ENCODE measurements at regions not wholly inside any gene's neighbourhood (a gene's known extent, or its start where the extent isn't known, plus 50 kb on each side); places are given as distances from the start of the nearest gene placed in this dataset.

- intact Hi-C loops (cut with DNase I; ENCODE audit: low total_unique reads) = no loop called here
- Histone ChIP-seq H3K27me3 (no peaks in the 10 kb centered on the region), H3K4me1 (peaks cover 7% of the 10 kb centered on the region), H3K36me3 (ENCODE audit: low read depth, missing control alignments) (no peaks in the 10 kb centered on the region), H3K9me3 (no peaks in the 10 kb centered on the region), H3K27ac (no peak overlapping the region), H3K4me3 (no peak overlapping the region)
- TF ChIP-seq POLR2A (IDR thresholded peaks at IDR 0.05) = no peak
- no peak for TF ChIP-seq CTCF (IDR thresholded peaks at IDR 0.05)
- DNase-seq = no peak
- 89 to 96% methylated on average over 4 of the region's 4 CpGs for WGBS, 2 donors
These were observed 542.3 kb downstream of the EDEM1 start for GRCh38 chr3:5729852-5730251.

- Histone ChIP-seq H3K4me3 (no peak overlapping the region), H3K9me3 (no peaks in the 10 kb centered on the region), H3K4me1 (peaks cover 7% of the 10 kb centered on the region), H3K36me3 (ENCODE audit: low read depth, missing control alignments) (no peaks in the 10 kb centered on the region), H3K27ac (no peak overlapping the region), H3K27me3 (no peaks in the 10 kb centered on the region)
- 76 to 78% methylated on average over 2 of the region's 2 CpGs for WGBS, 2 donors
- DNase-seq = peak; percentile 33
- intact Hi-C loops (cut with DNase I; ENCODE audit: low total_unique reads) = no loop called here
- TF ChIP-seq POLR2A (IDR thresholded peaks at IDR 0.05) = no peak
- peak in 2 of 3 experiments; percentile 44 to 49 for TF ChIP-seq CTCF (IDR thresholded peaks at IDR 0.05)
These were observed 543.6 kb downstream of the EDEM1 start for GRCh38 chr3:5731100-5731499.

GRCh38 chr3:5732081-5732480, 544.6 kb downstream of the EDEM1 start:
- DNase-seq = no peak
- Histone ChIP-seq H3K27me3 (no peaks in the 10 kb centered on the region), H3K4me3 (no peak overlapping the region), H3K9me3 (no peaks in the 10 kb centered on the region), H3K4me1 (no peaks in the 10 kb centered on the region), H3K27ac (no peak overlapping the region), H3K36me3 (ENCODE audit: low read depth, missing control alignments) (no peaks in the 10 kb centered on the region)
- TF ChIP-seq CTCF (IDR thresholded peaks at IDR 0.05) = no peak
- no peak for TF ChIP-seq POLR2A (IDR thresholded peaks at IDR 0.05)
- intact Hi-C loops (cut with DNase I; ENCODE audit: low total_unique reads) = no loop called here
- 27 to 38% methylated on average over 2 of the region's 2 CpGs for WGBS, 2 donors

GRCh38 chr3:5733995-5734394, 546.5 kb downstream of the EDEM1 start:
- Histone ChIP-seq H3K27ac (no peak overlapping the region), H3K36me3 (ENCODE audit: low read depth, missing control alignments) (no peaks in the 10 kb centered on the region), H3K9me3 (no peaks in the 10 kb centered on the region), H3K4me1 (no peaks in the 10 kb centered on the region), H3K4me3 (no peak overlapping the region), H3K27me3 (no peaks in the 10 kb centered on the region)
- no peak for TF ChIP-seq POLR2A (IDR thresholded peaks at IDR 0.05)
- no peak for TF ChIP-seq CTCF (IDR thresholded peaks at IDR 0.05)
- DNase-seq = no peak
- WGBS, 2 donors = 87 to 90% methylated on average over 4 of the region's 4 CpGs
- intact Hi-C loops (cut with DNase I; ENCODE audit: low total_unique reads) = no loop called here

- 54 to 62% methylated on average over 6 of the region's 6 CpGs for WGBS, 2 donors
- Histone ChIP-seq H3K27me3 (no peaks in the 10 kb centered on the region), H3K27ac (no peak overlapping the region), H3K4me3 (no peak overlapping the region), H3K36me3 (ENCODE audit: low read depth, missing control alignments) (no peaks in the 10 kb centered on the region), H3K9me3 (no peaks in the 10 kb centered on the region), H3K4me1 (no peaks in the 10 kb centered on the region)
- TF ChIP-seq POLR2A (IDR thresholded peaks at IDR 0.05) (no peak), CTCF (IDR thresholded peaks at IDR 0.05) (no peak)
- DNase-seq = no peak
- intact Hi-C loops (cut with DNase I; ENCODE audit: low total_unique reads) = no loop called here
These were observed 548.4 kb downstream of the EDEM1 start for GRCh38 chr3:5735896-5736295.

Measured in testis (tissue), 2 donors.